GM13976 (cell line): ENCODE measurements at regions not wholly inside any gene's neighbourhood (a gene's known extent, or its start where the extent isn't known, plus 50 kb on each side); places are given as distances from the start of the nearest gene placed in this dataset.

Experiments
- DNase-seq: peaks from one replicate; pipeline ENCODE4 v3.0.0; 2012; ENCODE audit warnings: low spot score
- CTCF ChIP-seq: IDR thresholded peaks from 2 replicates; pipeline ENCODE4 v1.5.1; 2012; ENCODE audit warnings: borderline replicate concordance, mild to moderate bottlenecking; ENCODE audit not compliant: insufficient read depth; ENCODE audit errors: extremely low read depth, missing control alignments, control extremely low read depth
- in situ Hi-C: fragments of 300-500 bp; cut with MboI; formaldehyde crosslinking; loops from one replicate; pipeline ENCODE4 v1.12.0; 2022; ENCODE audit warnings: low sequenced_read_pairs, mixed read lengths, inconsistent platforms; ENCODE audit not compliant: unreplicated experiment

GRCh38 chr6:2468601-2468955, 223.2 kb upstream of the GMDS start:
- in situ Hi-C loops = no loop called here
- TF ChIP-seq CTCF = no peak
- DNase-seq = no peak

GRCh38 chr6:2467929-2468600, 222.7 kb upstream of the GMDS start:
- no peak for DNase-seq
- in situ Hi-C loops = no loop called here
- no peak for TF ChIP-seq CTCF

- in situ Hi-C loops = no loop called here
- DNase-seq = no peak
- no peak for TF ChIP-seq CTCF
Measured at GRCh38 chr6:2465336-2465735, 219.9 kb upstream of the GMDS start.

GRCh38 chr6:2464641-2465040, 219.2 kb upstream of the GMDS start:
- in situ Hi-C loops = no loop called here
- DNase-seq = no peak
- TF ChIP-seq CTCF = no peak

- TF ChIP-seq CTCF = no peak
- in situ Hi-C loops = no loop called here
- DNase-seq = no peak
Measured at GRCh38 chr6:2462831-2463230, 217.4 kb upstream of the GMDS start.

- DNase-seq = no peak
- in situ Hi-C loops = no loop called here
- TF ChIP-seq CTCF = no peak
Measured at GRCh38 chr6:2460216-2460745, 214.9 kb upstream of the GMDS start.

- no peak for DNase-seq
- no peak for TF ChIP-seq CTCF
- in situ Hi-C loops = no loop called here
Measured at GRCh38 chr6:2454180-2454579, 208.8 kb upstream of the GMDS start.
